Stomach smooth muscle (tissue), 2 donors: ENCODE measurements at regions not wholly inside any gene's neighbourhood (a gene's known extent, or its start where the extent isn't known, plus 50 kb on each side); places are given as distances from the start of the nearest gene placed in this dataset.

ENCODE experiments used
- H3K27ac ChIP-seq: one replicate; pipeline ENCODE4 v1.7.0; 2013; ENCODE audit warnings: mild to moderate bottlenecking, low read length, inconsistent platforms
- H3K27me3 ChIP-seq, 2 donors: one replicate each; pipeline ENCODE4 v1.7.0; 2013; ENCODE audit warnings: low read length in 2 of 2; ENCODE audit not compliant: insufficient read depth in 2 of 2, control insufficient read depth in 1 of 2
- H3K36me3 ChIP-seq, 2 donors: one replicate each; pipeline ENCODE4 v1.7.0; 2013; ENCODE audit warnings: low read length in 2 of 2; ENCODE audit not compliant: control insufficient read depth in 2 of 2, insufficient read depth in 2 of 2
- H3K4me1 ChIP-seq: one replicate; pipeline ENCODE4 v1.7.0; 2013; ENCODE audit warnings: low read length; ENCODE audit not compliant: control insufficient read depth, insufficient read depth
- H3K4me3 ChIP-seq, 2 donors: one replicate each; pipeline ENCODE4 v1.7.0; 2013; ENCODE audit warnings: low read length in 2 of 2
- H3K9ac ChIP-seq, 2 donors: one replicate each; pipeline ENCODE4 v1.7.0; 2013; ENCODE audit warnings: low read length in 2 of 2, mild to moderate bottlenecking in 1 of 2
- H3K9me3 ChIP-seq, 2 donors: one replicate each; pipeline ENCODE4 v1.7.0; 2013; ENCODE audit warnings: low read length in 2 of 2; ENCODE audit not compliant: control insufficient read depth in 2 of 2
- donor health status: healthy.
- donor health status: Pancreatic carcinoma.

GRCh38 chr9:87277346-87277745, 220.3 kb upstream of the DAPK1 start:
- no peak overlapping the region for H3K4me3 ChIP-seq
- H3K9me3 ChIP-seq, result no peaks in the 10 kb centered on the region
- H3K36me3 ChIP-seq, result no peaks in the 10 kb centered on the region
- no peaks in the 10 kb centered on the region for H3K27me3 ChIP-seq
- no peak overlapping the region for H3K9ac ChIP-seq
- no peak overlapping the region for H3K27ac ChIP-seq
- H3K4me1 ChIP-seq, result no peaks in the 10 kb centered on the region

- Histone ChIP-seq H3K27ac (no peak overlapping the region), H3K9ac (no peak overlapping the region), H3K27me3 (no peaks in the 10 kb centered on the region), H3K9me3 (no peaks in the 10 kb centered on the region), H3K36me3 (no peaks in the 10 kb centered on the region), H3K4me3 (no peak overlapping the region), H3K4me1 (no peaks in the 10 kb centered on the region)
Measured at GRCh38 chr9:87278971-87279733, 218.5 kb upstream of the DAPK1 start.

- H3K4me3 ChIP-seq, result no peak overlapping the region
- H3K4me1 ChIP-seq, result no peaks in the 10 kb centered on the region
- H3K27ac ChIP-seq, result no peak overlapping the region
- no peaks in the 10 kb centered on the region for H3K27me3 ChIP-seq
- no peak overlapping the region for H3K9ac ChIP-seq
- no peaks in the 10 kb centered on the region for H3K36me3 ChIP-seq
- H3K9me3 ChIP-seq, result no peaks in the 10 kb centered on the region
Measured at GRCh38 chr9:87280421-87280820, 217.2 kb upstream of the DAPK1 start.

GRCh38 chr9:87282538-87282937, 215.1 kb upstream of the DAPK1 start:
- no peak overlapping the region for H3K9ac ChIP-seq
- H3K27ac ChIP-seq, result no peak overlapping the region
- H3K36me3 ChIP-seq, result no peaks in the 10 kb centered on the region
- H3K4me3 ChIP-seq, result no peak overlapping the region
- H3K4me1 ChIP-seq, result no peaks in the 10 kb centered on the region
- H3K9me3 ChIP-seq, result no peaks in the 10 kb centered on the region
- H3K27me3 ChIP-seq, result no peaks in the 10 kb centered on the region

- Histone ChIP-seq H3K36me3 (no peaks in the 10 kb centered on the region), H3K27ac (no peak overlapping the region), H3K27me3 (no peaks in the 10 kb centered on the region), H3K4me1 (no peaks in the 10 kb centered on the region), H3K9me3 (no peaks in the 10 kb centered on the region), H3K4me3 (no peak overlapping the region), H3K9ac (no peak overlapping the region)
Measured at GRCh38 chr9:87283585-87283984, 214.1 kb upstream of the DAPK1 start.

- Histone ChIP-seq H3K9me3 (no peaks in the 10 kb centered on the region), H3K36me3 (no peaks in the 10 kb centered on the region), H3K4me3 (no peak overlapping the region), H3K27me3 (no peaks in the 10 kb centered on the region), H3K4me1 (no peaks in the 10 kb centered on the region), H3K27ac (no peak overlapping the region), H3K9ac (no peak overlapping the region)
Measured at GRCh38 chr9:87285183-87285850, 212.3 kb upstream of the DAPK1 start.

GRCh38 chr9:87286506-87286905, 211.2 kb upstream of the DAPK1 start:
- Histone ChIP-seq H3K27me3 (no peaks in the 10 kb centered on the region), H3K9ac (no peak overlapping the region), H3K4me3 (no peak overlapping the region), H3K4me1 (no peaks in the 10 kb centered on the region), H3K9me3 (no peaks in the 10 kb centered on the region), H3K36me3 (no peaks in the 10 kb centered on the region), H3K27ac (no peak overlapping the region)

- no peaks in the 10 kb centered on the region for H3K27me3 ChIP-seq
- no peaks in the 10 kb centered on the region for H3K9me3 ChIP-seq
- no peaks in the 10 kb centered on the region for H3K36me3 ChIP-seq
- H3K9ac ChIP-seq, result no peak overlapping the region
- H3K4me1 ChIP-seq, result no peaks in the 10 kb centered on the region
- H3K27ac ChIP-seq, result no peak overlapping the region
- H3K4me3 ChIP-seq, result no peak overlapping the region
Measured at GRCh38 chr9:87290241-87291052, 207.2 kb upstream of the DAPK1 start.

GRCh38 chr9:87292449-87293191, 205.0 kb upstream of the DAPK1 start:
- Histone ChIP-seq H3K4me3 (no peak overlapping the region), H3K4me1 (no peaks in the 10 kb centered on the region), H3K27me3 (no peaks in the 10 kb centered on the region), H3K9me3 (no peaks in the 10 kb centered on the region), H3K36me3 (no peaks in the 10 kb centered on the region), H3K27ac (no peak overlapping the region), H3K9ac (no peak overlapping the region)

GRCh38 chr9:87294126-87294525, 203.5 kb upstream of the DAPK1 start:
- Histone ChIP-seq H3K9me3 (no peaks in the 10 kb centered on the region), H3K4me1 (no peaks in the 10 kb centered on the region), H3K4me3 (no peak overlapping the region), H3K36me3 (no peaks in the 10 kb centered on the region), H3K27ac (no peak overlapping the region), H3K27me3 (no peaks in the 10 kb centered on the region), H3K9ac (no peak overlapping the region)
